ENCODE measurements at regions not wholly inside any gene's neighbourhood (a gene's known extent, or its start where the extent isn't known, plus 50 kb on each side); places are given as distances from the start of the nearest gene placed in this dataset.

DNA sequence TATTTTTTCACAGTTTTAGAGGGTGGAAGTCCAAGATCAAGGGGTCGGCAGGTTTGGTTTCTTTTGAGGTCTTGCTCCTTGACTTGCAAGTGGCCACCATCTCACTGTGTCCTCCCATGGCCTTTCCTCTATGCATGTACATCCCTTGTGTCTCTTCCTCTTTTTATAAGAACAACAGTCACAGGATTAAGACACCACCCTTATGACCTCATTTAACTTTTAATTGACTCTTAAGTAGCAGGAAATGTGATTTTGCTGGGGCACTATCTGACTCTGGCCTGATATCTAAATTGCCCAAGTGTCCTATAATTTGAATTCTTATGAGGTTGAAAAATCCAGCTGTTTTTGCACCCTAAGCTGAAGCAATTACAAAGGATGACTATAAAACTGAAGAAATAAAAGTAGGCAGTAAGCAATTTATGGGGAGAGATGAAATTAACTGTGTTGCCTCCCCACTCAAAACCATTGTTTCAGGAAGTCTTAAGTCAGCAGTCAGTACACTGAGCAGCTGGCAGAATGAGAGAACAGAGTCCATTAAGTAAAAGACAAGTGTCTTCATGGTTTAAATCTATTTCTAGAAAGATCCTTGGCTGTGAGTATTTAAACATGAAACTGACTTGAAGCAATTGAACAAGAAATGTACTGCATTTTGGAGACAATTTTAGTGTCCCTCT, 601.3 kb downstream of the SPRY1 start:
- TF ChIP-seq, protein P1, sequence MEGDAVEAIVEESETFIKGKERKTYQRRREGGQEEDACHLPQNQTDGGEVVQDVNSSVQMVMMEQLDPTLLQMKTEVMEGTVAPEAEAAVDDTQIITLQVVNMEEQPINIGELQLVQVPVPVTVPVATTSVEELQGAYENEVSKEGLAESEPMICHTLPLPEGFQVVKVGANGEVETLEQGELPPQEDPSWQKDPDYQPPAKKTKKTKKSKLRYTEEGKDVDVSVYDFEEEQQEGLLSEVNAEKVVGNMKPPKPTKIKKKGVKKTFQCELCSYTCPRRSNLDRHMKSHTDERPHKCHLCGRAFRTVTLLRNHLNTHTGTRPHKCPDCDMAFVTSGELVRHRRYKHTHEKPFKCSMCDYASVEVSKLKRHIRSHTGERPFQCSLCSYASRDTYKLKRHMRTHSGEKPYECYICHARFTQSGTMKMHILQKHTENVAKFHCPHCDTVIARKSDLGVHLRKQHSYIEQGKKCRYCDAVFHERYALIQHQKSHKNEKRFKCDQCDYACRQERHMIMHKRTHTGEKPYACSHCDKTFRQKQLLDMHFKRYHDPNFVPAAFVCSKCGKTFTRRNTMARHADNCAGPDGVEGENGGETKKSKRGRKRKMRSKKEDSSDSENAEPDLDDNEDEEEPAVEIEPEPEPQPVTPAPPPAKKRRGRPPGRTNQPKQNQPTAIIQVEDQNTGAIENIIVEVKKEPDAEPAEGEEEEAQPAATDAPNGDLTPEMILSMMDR (IDR thresholded peaks at IDR 0.05; ENCODE audit: low read depth, low read length): no peak
- H3K4me3 ChIP-seq (ENCODE audit: low read depth, low read length): no peak overlapping the region

DNA sequence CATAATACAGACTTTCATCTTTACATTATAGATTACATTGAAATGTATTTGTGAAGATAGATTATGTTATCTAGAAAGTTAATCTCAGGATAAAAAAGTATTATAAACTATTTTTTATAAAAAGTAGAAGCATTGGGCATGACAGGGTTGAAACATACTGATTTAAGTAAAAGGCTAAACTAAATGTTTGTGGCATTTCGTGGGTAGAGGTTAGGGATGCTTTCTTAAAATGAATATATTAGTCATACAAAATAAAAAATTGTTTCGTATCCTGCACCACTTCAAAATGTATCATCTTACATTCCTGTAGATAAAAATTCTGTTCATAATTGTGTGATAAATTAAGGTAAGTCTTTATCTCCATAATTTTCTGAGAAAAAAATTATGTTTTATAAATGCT, 603.6 kb downstream of the SPRY1 start:
- TF ChIP-seq, protein P1 (IDR thresholded peaks at IDR 0.05; ENCODE audit: low read depth, low read length): no peak

DNA sequence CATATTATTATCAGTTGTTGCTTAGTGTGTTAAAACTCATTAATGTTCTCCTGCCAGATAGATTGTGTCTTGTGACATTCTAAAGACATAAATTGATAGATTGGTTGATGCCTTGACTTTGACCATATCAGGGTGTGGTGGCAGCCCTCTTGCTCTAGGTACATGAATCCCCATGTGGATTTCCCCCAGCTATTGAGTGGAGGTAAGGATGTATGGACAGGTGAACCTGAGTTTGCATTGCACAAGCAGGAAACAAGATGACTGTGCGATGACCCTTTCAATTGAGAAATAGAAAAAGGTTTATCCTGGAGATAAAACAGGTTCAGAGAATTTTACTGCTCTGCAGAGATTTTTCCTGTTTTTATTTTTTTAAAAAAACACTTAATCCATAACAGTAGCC, 619.2 kb downstream of the SPRY1 start:
- TF ChIP-seq, protein P1 (IDR thresholded peaks at IDR 0.05; ENCODE audit: low read depth, low read length): no peak
- no peak overlapping the region for H3K4me3 ChIP-seq (ENCODE audit: low read depth, low read length)

More for the DNA sequence above, 603.6 kb downstream of the SPRY1 start:
- H3K4me3 ChIP-seq (ENCODE audit: low read depth, low read length): no peak overlapping the region

DNA sequence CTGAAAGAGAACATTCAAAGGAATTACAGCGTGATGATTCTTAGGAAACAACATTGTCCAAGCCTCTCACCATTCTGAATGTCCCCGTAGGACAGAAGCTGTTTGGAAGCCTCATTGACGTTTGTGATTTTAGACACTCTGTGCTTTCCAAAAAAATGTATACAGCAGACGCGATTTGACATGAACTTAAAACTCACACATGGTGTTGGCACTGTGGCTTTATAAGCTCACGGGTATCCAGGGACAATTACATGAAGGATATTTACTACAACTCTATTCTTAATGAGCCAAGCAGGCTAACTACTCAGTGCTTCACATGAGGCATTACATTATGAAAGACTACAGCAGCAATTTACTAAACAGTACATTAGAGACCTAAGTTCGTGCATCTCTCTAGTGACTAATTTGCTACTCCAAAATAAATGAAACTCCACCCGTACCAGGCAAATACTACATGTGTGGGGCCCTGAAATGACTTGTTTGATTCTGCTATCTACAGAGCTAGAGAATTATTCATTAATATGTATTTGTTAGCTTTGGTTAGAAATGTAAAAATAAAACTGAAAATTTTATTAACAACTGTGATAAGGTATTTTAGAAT, 620.7 kb downstream of the SPRY1 start:
- no peak overlapping the region for H3K4me3 ChIP-seq (ENCODE audit: low read depth, low read length)
- TF ChIP-seq, protein P1 (IDR thresholded peaks at IDR 0.05; ENCODE audit: low read depth, low read length): no peak

DNA sequence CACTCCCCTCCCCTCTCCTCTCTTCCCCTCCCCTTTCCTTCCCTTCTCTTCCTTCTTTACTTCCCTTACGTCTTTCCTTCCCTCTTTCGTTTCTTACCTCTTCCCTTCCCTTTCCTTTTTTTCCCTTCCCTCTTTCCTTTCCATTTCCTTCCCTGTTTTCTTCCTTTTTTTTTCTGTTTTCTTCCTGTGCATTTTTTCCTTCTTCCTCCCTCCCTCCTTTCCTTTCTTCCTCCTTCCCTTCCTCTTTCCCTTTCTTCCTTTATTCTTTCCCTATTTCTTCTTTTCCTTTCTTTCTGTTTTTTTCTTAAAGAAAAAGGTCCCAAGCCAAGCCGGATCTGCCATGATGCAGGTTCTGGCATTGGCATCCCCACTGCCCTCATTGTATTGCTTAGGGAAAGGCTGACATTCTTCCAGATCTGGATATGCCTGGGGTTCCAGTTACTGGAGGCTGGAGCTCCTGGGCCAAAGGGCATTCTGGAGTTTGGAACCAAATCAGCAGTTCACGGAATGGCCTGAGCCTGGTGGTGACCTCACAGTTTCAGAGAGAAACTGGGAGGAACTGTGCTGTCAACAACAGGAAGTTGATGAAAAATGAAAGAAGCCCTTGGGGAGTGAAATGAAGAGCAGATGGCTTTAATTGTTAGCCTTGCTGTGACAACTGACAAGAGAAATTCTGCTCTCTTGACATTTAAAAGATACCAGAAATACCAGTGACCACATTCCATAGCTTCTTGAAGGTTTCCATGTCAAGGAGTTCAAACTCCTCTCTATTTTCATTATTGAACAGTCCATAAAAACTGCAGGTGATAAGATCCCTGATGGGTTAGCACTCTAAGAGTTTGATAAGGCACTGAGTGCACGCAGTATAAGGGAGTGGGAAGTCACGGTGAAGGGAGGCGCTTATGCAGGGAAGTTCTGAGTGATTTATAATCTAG, 622.1 kb downstream of the SPRY1 start:
- no peak overlapping the region for H3K4me3 ChIP-seq (ENCODE audit: low read depth, low read length)
- TF ChIP-seq, protein P1 (IDR thresholded peaks at IDR 0.05; ENCODE audit: low read depth, low read length): no peak

DNA sequence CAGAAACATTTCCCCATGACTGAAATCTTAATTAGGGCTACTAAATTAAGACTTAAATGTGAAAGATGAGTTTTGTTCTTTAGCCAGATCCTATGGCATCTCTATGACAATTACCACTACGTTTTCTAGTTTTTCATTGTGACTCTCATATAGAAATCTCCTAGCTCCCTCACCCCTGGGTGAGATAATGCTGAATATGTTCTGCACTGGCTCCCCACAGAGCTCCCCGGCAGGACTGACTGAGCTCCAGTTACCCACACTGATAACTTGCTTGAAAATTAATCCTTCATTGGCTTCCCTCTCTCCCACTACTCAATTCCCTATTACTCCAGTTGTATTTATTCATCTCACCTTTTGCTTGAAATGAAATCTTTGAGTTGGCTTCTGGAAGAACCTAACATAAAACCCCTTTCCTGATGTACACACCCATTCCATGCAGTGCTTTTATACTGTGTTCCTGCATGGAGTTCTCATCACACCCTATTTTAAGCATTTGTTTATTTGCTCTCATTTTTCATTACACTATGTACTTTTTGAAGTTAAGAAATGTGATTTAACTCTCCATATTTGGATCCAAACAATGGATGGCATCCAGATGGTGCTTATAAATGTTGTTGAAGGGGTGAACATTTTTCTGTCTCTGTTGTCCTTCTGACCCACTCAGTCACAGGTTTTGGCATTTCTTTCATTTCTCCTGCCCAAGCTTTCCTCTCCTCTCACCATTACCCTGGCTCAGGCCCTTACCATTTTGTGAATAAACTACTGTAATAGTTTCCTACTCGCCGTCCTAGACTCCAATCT, 623.4 kb downstream of the SPRY1 start:
- no peak overlapping the region for H3K4me3 ChIP-seq (ENCODE audit: low read depth, low read length)
- TF ChIP-seq, protein P1 (IDR thresholded peaks at IDR 0.05; ENCODE audit: low read depth, low read length): no peak
